Endodermal cell (in vitro differentiated cells): ENCODE measurements at regions not wholly inside any gene's neighbourhood (a gene's known extent, or its start where the extent isn't known, plus 50 kb on each side); places are given as distances from the start of the nearest gene placed in this dataset.

Source experiments
- DNase-seq: peaks from one replicate; pipeline ENCODE4 v3.0.0-alpha.2; 2017
- H3K27ac ChIP-seq: 2 replicates; pipeline ENCODE4 v1.5.1; 2013; ENCODE audit warnings: mild to moderate bottlenecking, low read depth, low read length, moderate library complexity
- H3K27me3 ChIP-seq: 2 replicates; pipeline ENCODE4 v1.6.1; 2013; ENCODE audit warnings: mild to moderate bottlenecking, low read length, moderate library complexity; ENCODE audit not compliant: insufficient read depth, control insufficient read depth, poor library complexity, severe bottlenecking
- H3K36me3 ChIP-seq: 2 replicates; pipeline ENCODE4 v1.7.0; 2013; ENCODE audit warnings: mild to moderate bottlenecking, low read length, moderate library complexity; ENCODE audit not compliant: control insufficient read depth, insufficient read depth
- H3K4me1 ChIP-seq: one replicate; pipeline ENCODE4 v1.7.0; 2013; ENCODE audit warnings: low read length; ENCODE audit not compliant: control insufficient read depth, insufficient read depth
- H3K4me3 ChIP-seq: 2 replicates; pipeline ENCODE4 v1.5.1; 2013; ENCODE audit warnings: mild to moderate bottlenecking, low read length, moderate library complexity
- H3K9ac ChIP-seq: 2 replicates; pipeline ENCODE4 v1.6.1; 2013; ENCODE audit warnings: mild to moderate bottlenecking, low read length, moderate library complexity; ENCODE audit not compliant: poor library complexity, severe bottlenecking; ENCODE audit errors: extremely low read depth
- H3K9me3 ChIP-seq: 2 replicates; pipeline ENCODE4 v1.6.1; 2013; ENCODE audit warnings: mild to moderate bottlenecking, low read length, moderate library complexity; ENCODE audit not compliant: control insufficient read depth
- H3K27ac Mint-ChIP-seq: 2 replicates; pipeline ENCODE4 v1.8.0; 2020; ENCODE audit warnings: mixed read lengths
- H3K27me3 Mint-ChIP-seq: 2 replicates; pipeline ENCODE4 v1.8.0; 2021; ENCODE audit warnings: mild to moderate bottlenecking, mixed read lengths; ENCODE audit not compliant: insufficient read depth
- H3K36me3 Mint-ChIP-seq: 2 replicates; pipeline ENCODE4 v1.8.0; 2020; ENCODE audit warnings: low read depth, mixed read lengths
- H3K4me1 Mint-ChIP-seq: 2 replicates; pipeline ENCODE4 v1.8.0; 2020; ENCODE audit warnings: mixed read lengths
- H3K4me3 Mint-ChIP-seq: 2 replicates; pipeline ENCODE4 v1.8.0; 2020; ENCODE audit warnings: mild to moderate bottlenecking, moderate library complexity, mixed read lengths
- H3K9me3 Mint-ChIP-seq: 2 replicates; pipeline ENCODE4 v1.8.0; 2020; ENCODE audit warnings: mild to moderate bottlenecking, mixed read lengths
- WGBS, 2 experiments: methylation state at CpG; one replicate each; pipeline versions ENCODE4 v1.1.5 to v1.1.7; 2013; ENCODE audit warnings: missing lambda C conversion rate in 2 of 2, mixed read lengths in 1 of 2; ENCODE audit not compliant: insufficient coverage in 1 of 2, insufficient read length in 1 of 2; 5-methylcytosine and 5-hydroxymethylcytosine counted together
- TF ChIP-seq, protein P1 (sequence below): fragments of 200-600 bp; sonication (generic); conservative IDR thresholded peaks from 2 replicates; pipeline ENCODE4 v1.5.0; 2021; ENCODE audit warnings: antibody characterized with exemption, mild to moderate bottlenecking

DNA sequence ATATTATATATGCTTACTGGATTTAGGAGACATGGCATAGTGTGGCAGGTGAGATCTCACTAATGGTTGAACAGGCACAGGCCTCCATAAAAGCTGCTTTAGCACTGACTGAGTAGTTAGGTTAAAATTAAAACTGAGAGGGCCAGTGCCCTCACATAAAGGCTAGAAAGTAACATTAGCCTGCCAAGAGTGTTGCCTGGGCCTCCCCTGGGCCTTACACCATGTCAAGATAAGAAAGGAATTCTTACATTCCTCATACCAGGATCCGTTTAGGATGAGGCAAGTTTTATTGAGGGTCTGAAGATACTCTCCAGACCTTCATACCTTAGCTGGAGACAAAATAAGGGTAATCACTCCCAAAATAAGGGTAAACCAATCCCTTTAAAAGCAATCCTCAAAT lies 1011.8 kb downstream of the PLA2G4A start:
- no peak overlapping the region for H3K4me3 ChIP-seq
- peaks cover 28% of the 10 kb centered on the region for H3K9me3 Mint-ChIP-seq
- no peak overlapping the region for H3K27ac Mint-ChIP-seq
- H3K36me3 Mint-ChIP-seq, result no peaks in the 10 kb centered on the region
- no peak overlapping the region for H3K4me3 Mint-ChIP-seq
- no peak for DNase-seq
- peaks cover 23% of the 10 kb centered on the region for H3K4me1 Mint-ChIP-seq
- WGBS, 2 experiments, result 46% methylated on average over 1 of the region's 1 CpG; no CpG with 5 or more reads in 1 of the 2 experiments
- H3K27me3 ChIP-seq, result no peaks in the 10 kb centered on the region
- H3K36me3 ChIP-seq, result no peaks in the 10 kb centered on the region
- no peaks in the 10 kb centered on the region for H3K4me1 ChIP-seq
- no peaks in the 10 kb centered on the region for H3K27me3 Mint-ChIP-seq
- no peak overlapping the region for H3K27ac ChIP-seq
- TF ChIP-seq, protein P1, sequence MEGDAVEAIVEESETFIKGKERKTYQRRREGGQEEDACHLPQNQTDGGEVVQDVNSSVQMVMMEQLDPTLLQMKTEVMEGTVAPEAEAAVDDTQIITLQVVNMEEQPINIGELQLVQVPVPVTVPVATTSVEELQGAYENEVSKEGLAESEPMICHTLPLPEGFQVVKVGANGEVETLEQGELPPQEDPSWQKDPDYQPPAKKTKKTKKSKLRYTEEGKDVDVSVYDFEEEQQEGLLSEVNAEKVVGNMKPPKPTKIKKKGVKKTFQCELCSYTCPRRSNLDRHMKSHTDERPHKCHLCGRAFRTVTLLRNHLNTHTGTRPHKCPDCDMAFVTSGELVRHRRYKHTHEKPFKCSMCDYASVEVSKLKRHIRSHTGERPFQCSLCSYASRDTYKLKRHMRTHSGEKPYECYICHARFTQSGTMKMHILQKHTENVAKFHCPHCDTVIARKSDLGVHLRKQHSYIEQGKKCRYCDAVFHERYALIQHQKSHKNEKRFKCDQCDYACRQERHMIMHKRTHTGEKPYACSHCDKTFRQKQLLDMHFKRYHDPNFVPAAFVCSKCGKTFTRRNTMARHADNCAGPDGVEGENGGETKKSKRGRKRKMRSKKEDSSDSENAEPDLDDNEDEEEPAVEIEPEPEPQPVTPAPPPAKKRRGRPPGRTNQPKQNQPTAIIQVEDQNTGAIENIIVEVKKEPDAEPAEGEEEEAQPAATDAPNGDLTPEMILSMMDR, result no peak
- H3K9ac ChIP-seq, result no peak overlapping the region
- peaks cover 29% of the 10 kb centered on the region for H3K9me3 ChIP-seq

DNA sequence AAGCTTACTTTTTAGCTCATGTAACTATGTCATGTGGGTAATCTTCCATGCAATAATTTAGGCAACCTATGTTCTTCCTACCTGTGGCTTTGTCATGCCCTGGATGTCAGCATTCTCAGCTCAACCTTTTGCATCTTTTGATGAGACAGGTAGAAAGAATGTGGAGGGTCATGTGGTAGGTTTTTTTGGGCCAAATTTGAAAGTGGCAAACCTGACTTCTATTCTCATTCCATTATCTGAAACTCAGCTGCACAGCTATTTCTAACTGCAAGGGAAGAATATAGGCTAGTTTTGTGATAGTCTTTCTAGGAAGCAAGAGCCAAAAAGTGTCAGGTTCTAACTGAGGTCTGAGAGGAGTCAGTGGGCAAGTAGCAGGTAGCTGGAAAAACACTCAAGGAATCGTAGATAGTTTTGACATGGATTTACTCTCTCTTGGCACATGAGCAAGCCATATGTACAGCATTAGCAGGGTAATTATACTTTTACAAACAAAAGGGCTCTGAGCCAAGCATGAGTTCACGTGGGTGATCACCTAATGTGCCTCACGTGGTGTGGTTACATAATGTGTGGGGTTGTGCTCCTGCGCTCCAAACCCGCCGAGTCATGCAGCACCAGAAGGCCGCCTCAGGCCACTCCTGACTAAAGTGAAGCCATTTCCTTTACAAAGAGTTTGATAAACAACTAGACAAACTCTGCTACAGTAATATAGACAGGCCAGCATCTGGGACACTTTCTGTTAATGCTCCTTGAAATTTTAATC lies 1013.8 kb downstream of the PLA2G4A start:
- Histone ChIP-seq H3K27ac (no peak overlapping the region), H3K27me3 (no peaks in the 10 kb centered on the region), H3K4me1 (no peaks in the 10 kb centered on the region), H3K9ac (no peak overlapping the region), H3K36me3 (no peaks in the 10 kb centered on the region), H3K4me3 (peak overlapping the region; percentile 44), H3K9me3 (peaks cover 29% of the 10 kb centered on the region)
- no peak overlapping the region for H3K27ac Mint-ChIP-seq
- WGBS, 2 experiments, result 89 to 100% methylated on average over 2 to 7 of the region's 7 CpGs
- no peak overlapping the region for H3K4me3 Mint-ChIP-seq
- peaks cover 23% of the 10 kb centered on the region for H3K4me1 Mint-ChIP-seq
- peaks cover 28% of the 10 kb centered on the region for H3K9me3 Mint-ChIP-seq
- no peaks in the 10 kb centered on the region for H3K36me3 Mint-ChIP-seq
- TF ChIP-seq, protein P1, result no peak
- DNase-seq, result peak; percentile 42
- no peaks in the 10 kb centered on the region for H3K27me3 Mint-ChIP-seq

DNA sequence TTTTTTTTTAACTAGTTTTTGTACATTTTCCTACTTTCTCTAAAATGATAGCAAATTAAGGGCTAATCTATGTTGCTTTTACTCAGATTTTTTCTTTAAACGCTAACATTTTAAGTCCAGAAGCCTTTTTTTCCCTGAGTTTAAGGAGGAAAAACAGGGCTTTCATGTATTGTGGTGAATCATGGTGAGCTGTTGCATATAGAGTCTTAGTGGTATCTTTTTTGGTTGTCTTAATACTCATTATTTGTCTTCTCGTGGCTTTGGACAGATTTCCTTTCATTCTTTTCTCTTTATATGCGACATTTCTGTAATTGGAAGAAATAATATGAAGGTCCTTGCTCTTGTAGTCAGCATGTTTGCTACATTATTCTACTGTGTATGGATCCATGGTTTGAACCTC lies 1015.6 kb downstream of the PLA2G4A start:
- H3K36me3 ChIP-seq, result no peaks in the 10 kb centered on the region
- H3K27ac ChIP-seq, result no peak overlapping the region
- 91 to 100% methylated on average over 1 to 3 of the region's 3 CpGs for WGBS, 2 experiments
- TF ChIP-seq, protein P1, result no peak
- H3K4me1 ChIP-seq, result no peaks in the 10 kb centered on the region
- H3K27me3 ChIP-seq, result no peaks in the 10 kb centered on the region
- no peak overlapping the region for H3K4me3 ChIP-seq
- DNase-seq, result no peak
- Mint-ChIP-seq H3K9me3 (peaks cover 28% of the 10 kb centered on the region), H3K27me3 (no peaks in the 10 kb centered on the region), H3K36me3 (no peaks in the 10 kb centered on the region), H3K27ac (no peak overlapping the region), H3K4me1 (peaks cover 19% of the 10 kb centered on the region), H3K4me3 (no peak overlapping the region)
- no peak overlapping the region for H3K9ac ChIP-seq
- peaks cover 29% of the 10 kb centered on the region for H3K9me3 ChIP-seq
